ENCODE measurements at regions not wholly inside any gene's neighbourhood (a gene's known extent, or its start where the extent isn't known, plus 50 kb on each side); places are given as distances from the start of the nearest gene placed in this dataset.

- TF ChIP-seq CTCF (conservative IDR thresholded peaks at IDR 0.05; ENCODE audit: low read depth, low read length) (no peak), EZH2 (IDR thresholded peaks at IDR 0.05; ENCODE audit: low read length, unreplicated experiment) (no peak), EZH2phosphoT487 (IDR thresholded peaks at IDR 0.05; ENCODE audit: borderline replicate concordance, low read length) (no peak)
Measured at GRCh38 chr4:31877429-31877828, 1157.3 kb downstream of the PCDH7 start.
